ENCODE measurements at regions not wholly inside any gene's neighbourhood (a gene's known extent, or its start where the extent isn't known, plus 50 kb on each side); places are given as distances from the start of the nearest gene placed in this dataset.
A peak's percentile ranks its signal among the peaks of the same experiment; 100 is the strongest.

DNA sequence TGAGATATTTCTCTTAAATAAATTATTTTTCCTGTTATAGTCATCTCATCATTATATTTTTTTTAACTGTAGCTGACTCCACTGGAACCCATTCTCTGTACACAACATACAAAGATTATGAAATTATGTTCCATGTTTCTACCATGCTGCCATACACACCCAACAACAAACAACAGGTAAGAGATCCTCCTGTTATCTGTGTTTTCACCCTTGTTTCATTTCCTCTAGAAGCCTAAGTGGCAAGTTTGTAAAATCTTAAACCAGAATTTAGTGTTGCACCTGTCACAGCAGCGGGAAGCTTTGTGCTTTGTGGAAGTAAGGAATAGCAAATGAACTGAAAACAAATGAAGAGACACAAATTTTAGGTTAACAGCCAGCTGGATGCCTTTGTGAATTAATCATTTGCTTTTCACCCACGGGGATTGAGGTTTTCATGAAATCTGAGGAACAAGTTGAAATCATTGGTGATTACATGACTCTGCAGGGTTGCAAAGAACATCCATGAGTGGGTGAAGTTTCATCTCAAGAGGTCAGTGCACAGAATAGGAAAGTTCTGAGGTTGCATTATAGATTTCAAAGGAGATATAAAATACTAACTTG, 273.9 kb upstream of the RGS6 start:
- H3K9me3 ChIP-seq: no peaks in the 10 kb centered on the region
- 66 to 70% methylated on average over 2 of the region's 2 CpGs for WGBS, 2 donors
- H3K4me1 ChIP-seq: peaks cover 26 to 29% of the 10 kb centered on the region in 2 donors
- no peak for DNase-seq
- no peaks in the 10 kb centered on the region for H3K27me3 ChIP-seq
- no peak overlapping the region for H3K4me3 ChIP-seq (replicated peaks in 1 of 3)
- no peak for TF ChIP-seq POLR2A (IDR thresholded peaks at IDR 0.05)
- no peak for TF ChIP-seq CTCF (IDR thresholded peaks at IDR 0.05)
- intact Hi-C loops (cut with DNase I): no loop called here
- H3K36me3 ChIP-seq: no peaks in the 10 kb centered on the region
- H3K27ac ChIP-seq: no peak overlapping the region

DNA sequence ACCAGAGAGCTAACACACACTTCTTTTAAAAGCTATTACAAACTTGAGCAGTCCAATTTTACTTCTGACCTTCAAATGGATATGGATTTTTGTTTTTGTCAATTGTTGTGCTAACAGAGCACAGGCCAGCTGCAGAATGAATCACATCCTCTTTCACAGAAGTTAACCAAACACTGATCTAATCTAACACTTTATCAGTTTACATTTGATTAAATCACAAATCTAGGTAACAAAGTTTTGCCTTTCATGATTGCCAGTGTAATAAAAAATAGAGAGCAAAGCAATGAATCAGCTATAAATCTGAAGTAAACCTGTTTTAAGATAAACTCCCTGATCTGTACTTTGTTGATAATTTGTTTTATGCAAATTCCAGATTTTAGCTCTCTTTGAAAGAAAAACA, 273.1 kb upstream of the RGS6 start:
- Histone ChIP-seq H3K4me3 (replicated peaks in 1 of 3) (no peak overlapping the region), H3K27ac (no peak overlapping the region), H3K36me3 (no peaks in the 10 kb centered on the region), H3K9me3 (no peaks in the 10 kb centered on the region), H3K4me1 (peaks cover 23 to 24% of the 10 kb centered on the region in 2 donors), H3K27me3 (no peaks in the 10 kb centered on the region)
- intact Hi-C loops (cut with DNase I): no loop called here
- DNase-seq: no peak
- TF ChIP-seq POLR2A (IDR thresholded peaks at IDR 0.05) (no peak), CTCF (IDR thresholded peaks at IDR 0.05) (no peak)

DNA sequence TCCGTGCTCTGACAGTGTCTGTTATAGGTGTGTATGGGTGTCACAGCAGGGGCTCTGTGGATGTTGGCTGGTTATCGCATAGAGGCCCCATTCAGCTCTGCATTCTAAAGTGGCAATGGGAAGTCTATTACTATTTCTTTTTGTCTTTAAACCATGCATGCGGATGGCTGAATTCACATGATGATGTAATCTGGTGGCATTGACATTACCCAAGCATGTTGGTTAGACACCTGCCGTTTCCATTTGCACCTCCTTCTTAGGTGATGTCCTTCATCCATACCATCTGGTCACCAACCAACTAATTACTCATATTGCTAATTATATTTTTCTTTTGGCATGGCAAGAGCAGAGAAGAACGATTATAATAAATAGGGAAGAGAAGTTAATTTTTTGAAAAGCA, 270.8 kb upstream of the RGS6 start:
- Histone ChIP-seq H3K36me3 (no peaks in the 10 kb centered on the region), H3K4me1 (peaks cover 23 to 24% of the 10 kb centered on the region in 2 donors), H3K27ac (no peak overlapping the region), H3K27me3 (no peaks in the 10 kb centered on the region), H3K4me3 (replicated peaks in 1 of 3) (no peak overlapping the region), H3K9me3 (no peaks in the 10 kb centered on the region)
- TF ChIP-seq CTCF (IDR thresholded peaks at IDR 0.05): no peak
- no peak for TF ChIP-seq POLR2A (IDR thresholded peaks at IDR 0.05)
- 92 to 95% methylated on average over 5 of the region's 5 CpGs for WGBS, 2 donors
- intact Hi-C loops (cut with DNase I): no loop called here
- no peak for DNase-seq

- intact Hi-C loops (cut with DNase I): no loop called here
- no peak for TF ChIP-seq POLR2A (IDR thresholded peaks at IDR 0.05)
- no peak for TF ChIP-seq CTCF (IDR thresholded peaks at IDR 0.05)
These were observed 269.9 kb upstream of the RGS6 start for GRCh38 chr14:71662291-71662790.

GRCh38 chr14:71665157-71665556, 267.1 kb upstream of the RGS6 start:
- H3K36me3 ChIP-seq: no peaks in the 10 kb centered on the region
- no peak overlapping the region for H3K4me3 ChIP-seq (replicated peaks in 1 of 3)
- no peaks in the 10 kb centered on the region for H3K27me3 ChIP-seq
- 31 to 43% methylated on average over 1 of the region's 1 CpG for WGBS, 2 donors
- intact Hi-C loops (cut with DNase I): no loop called here
- H3K27ac ChIP-seq: no peak overlapping the region
- H3K4me1 ChIP-seq: peaks cover 8 to 9% of the 10 kb centered on the region in 2 donors
- TF ChIP-seq CTCF (IDR thresholded peaks at IDR 0.05): no peak
- no peak for TF ChIP-seq POLR2A (IDR thresholded peaks at IDR 0.05)
- no peak for DNase-seq
- no peaks in the 10 kb centered on the region for H3K9me3 ChIP-seq

More at GRCh38 chr14:71662291-71662790, 269.9 kb upstream of the RGS6 start:
- H3K27me3 ChIP-seq: no peaks in the 10 kb centered on the region
- WGBS, 2 donors: 56 to 90% methylated on average over 4 of the region's 4 CpGs
- H3K27ac ChIP-seq: no peak overlapping the region
- peaks cover 23 to 24% of the 10 kb centered on the region in 2 donors for H3K4me1 ChIP-seq
- no peaks in the 10 kb centered on the region for H3K9me3 ChIP-seq
- H3K4me3 ChIP-seq (replicated peaks in 1 of 3): no peak overlapping the region
- H3K36me3 ChIP-seq: no peaks in the 10 kb centered on the region
- peak in 1 of 2 donors; percentile 20 for DNase-seq
